ENCODE measurements at regions not wholly inside any gene's neighbourhood (a gene's known extent, or its start where the extent isn't known, plus 50 kb on each side); places are given as distances from the start of the nearest gene placed in this dataset.

GRCh38 chr5:3741374-3741770 is 145.7 kb downstream of the IRX1 start:
- no peaks in the 10 kb centered on the region for H3K36me3 ChIP-seq (ENCODE audit: control insufficient read depth, insufficient read depth, low read length)
- H3K27me3 Mint-ChIP-seq (ENCODE audit: insufficient read depth), result no peaks in the 10 kb centered on the region
- no peaks in the 10 kb centered on the region for H3K4me1 Mint-ChIP-seq
- no peaks in the 10 kb centered on the region for H3K36me3 Mint-ChIP-seq (ENCODE audit: low read depth)
- no peak overlapping the region for H3K27ac Mint-ChIP-seq
- no peak overlapping the region for H3K9ac ChIP-seq (ENCODE audit: extremely low read depth, low read length, poor library complexity, severe bottlenecking)
- no peak for DNase-seq
- no peaks in the 10 kb centered on the region for H3K9me3 ChIP-seq (ENCODE audit: control insufficient read depth, low read length)
- H3K27ac ChIP-seq (ENCODE audit: low read depth, low read length), result no peak overlapping the region
- H3K9me3 Mint-ChIP-seq, result peaks cover 1% of the 10 kb centered on the region
- H3K27me3 ChIP-seq (ENCODE audit: control insufficient read depth, insufficient read depth, low read length, poor library complexity, severe bottlenecking), result no peaks in the 10 kb centered on the region
- WGBS, 2 experiments (ENCODE audit: insufficient coverage in 1 of 2, insufficient read length in 1 of 2), result 80 to 96% methylated on average over 4 to 8 of the region's 8 CpGs
- H3K4me3 Mint-ChIP-seq, result no peak overlapping the region
- H3K4me3 ChIP-seq (ENCODE audit: low read length), result no peak overlapping the region
- H3K4me1 ChIP-seq (ENCODE audit: control insufficient read depth, insufficient read depth, low read length), result no peaks in the 10 kb centered on the region
- TF ChIP-seq, protein P1, sequence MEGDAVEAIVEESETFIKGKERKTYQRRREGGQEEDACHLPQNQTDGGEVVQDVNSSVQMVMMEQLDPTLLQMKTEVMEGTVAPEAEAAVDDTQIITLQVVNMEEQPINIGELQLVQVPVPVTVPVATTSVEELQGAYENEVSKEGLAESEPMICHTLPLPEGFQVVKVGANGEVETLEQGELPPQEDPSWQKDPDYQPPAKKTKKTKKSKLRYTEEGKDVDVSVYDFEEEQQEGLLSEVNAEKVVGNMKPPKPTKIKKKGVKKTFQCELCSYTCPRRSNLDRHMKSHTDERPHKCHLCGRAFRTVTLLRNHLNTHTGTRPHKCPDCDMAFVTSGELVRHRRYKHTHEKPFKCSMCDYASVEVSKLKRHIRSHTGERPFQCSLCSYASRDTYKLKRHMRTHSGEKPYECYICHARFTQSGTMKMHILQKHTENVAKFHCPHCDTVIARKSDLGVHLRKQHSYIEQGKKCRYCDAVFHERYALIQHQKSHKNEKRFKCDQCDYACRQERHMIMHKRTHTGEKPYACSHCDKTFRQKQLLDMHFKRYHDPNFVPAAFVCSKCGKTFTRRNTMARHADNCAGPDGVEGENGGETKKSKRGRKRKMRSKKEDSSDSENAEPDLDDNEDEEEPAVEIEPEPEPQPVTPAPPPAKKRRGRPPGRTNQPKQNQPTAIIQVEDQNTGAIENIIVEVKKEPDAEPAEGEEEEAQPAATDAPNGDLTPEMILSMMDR (conservative IDR thresholded peaks at IDR 0.05), result no peak

- Mint-ChIP-seq H3K4me3 (no peak overlapping the region), H3K27ac (no peak overlapping the region), H3K9me3 (peaks cover 15% of the 10 kb centered on the region), H3K27me3 (ENCODE audit: insufficient read depth) (no peaks in the 10 kb centered on the region), H3K36me3 (ENCODE audit: low read depth) (no peaks in the 10 kb centered on the region), H3K4me1 (no peaks in the 10 kb centered on the region)
- Histone ChIP-seq H3K9ac (ENCODE audit: extremely low read depth, low read length, poor library complexity, severe bottlenecking) (no peak overlapping the region), H3K9me3 (ENCODE audit: control insufficient read depth, low read length) (peaks cover 10% of the 10 kb centered on the region), H3K4me1 (ENCODE audit: control insufficient read depth, insufficient read depth, low read length) (no peaks in the 10 kb centered on the region), H3K36me3 (ENCODE audit: control insufficient read depth, insufficient read depth, low read length) (no peaks in the 10 kb centered on the region), H3K27ac (ENCODE audit: low read depth, low read length) (no peak overlapping the region), H3K27me3 (ENCODE audit: control insufficient read depth, insufficient read depth, low read length, poor library complexity, severe bottlenecking) (no peaks in the 10 kb centered on the region), H3K4me3 (ENCODE audit: low read length) (no peak overlapping the region)
- TF ChIP-seq, protein P1 (conservative IDR thresholded peaks at IDR 0.05), result no peak
- DNase-seq, result no peak
- WGBS, 2 experiments (ENCODE audit: insufficient coverage in 1 of 2, insufficient read length in 1 of 2), result 75 to 96% methylated on average over 1 to 3 of the region's 3 CpGs
Observed at GRCh38 chr5:3742750-3743149, 147.1 kb downstream of the IRX1 start.

- Mint-ChIP-seq H3K36me3 (ENCODE audit: low read depth) (no peaks in the 10 kb centered on the region), H3K27me3 (ENCODE audit: insufficient read depth) (no peaks in the 10 kb centered on the region), H3K27ac (no peak overlapping the region), H3K4me1 (peaks cover 4% of the 10 kb centered on the region), H3K4me3 (no peak overlapping the region), H3K9me3 (peaks cover 27% of the 10 kb centered on the region)
- Histone ChIP-seq H3K9ac (ENCODE audit: extremely low read depth, low read length, poor library complexity, severe bottlenecking) (no peak overlapping the region), H3K4me3 (ENCODE audit: low read length) (no peak overlapping the region), H3K4me1 (ENCODE audit: control insufficient read depth, insufficient read depth, low read length) (no peaks in the 10 kb centered on the region), H3K27me3 (ENCODE audit: control insufficient read depth, insufficient read depth, low read length, poor library complexity, severe bottlenecking) (no peaks in the 10 kb centered on the region), H3K27ac (ENCODE audit: low read depth, low read length) (no peak overlapping the region), H3K9me3 (ENCODE audit: control insufficient read depth, low read length) (peaks cover 14% of the 10 kb centered on the region), H3K36me3 (ENCODE audit: control insufficient read depth, insufficient read depth, low read length) (no peaks in the 10 kb centered on the region)
- no peak for DNase-seq
- WGBS, 2 experiments (ENCODE audit: insufficient coverage in 1 of 2, insufficient read length in 1 of 2), result 91 to 100% methylated on average over 1 to 2 of the region's 2 CpGs
- TF ChIP-seq, protein P1 (conservative IDR thresholded peaks at IDR 0.05), result no peak
Observed at GRCh38 chr5:3751846-3752245, 156.2 kb downstream of the IRX1 start.

Data from endodermal cell (in vitro differentiated cells).